ENCODE measurements at regions not wholly inside any gene's neighbourhood (a gene's known extent, or its start where the extent isn't known, plus 50 kb on each side); places are given as distances from the start of the nearest gene placed in this dataset.

GRCh38 chr7:46759711-46760480 is 822.0 kb downstream of the TNS3 start:
- no peak overlapping the region for H3K27ac ChIP-seq (ENCODE audit: low read depth in 1 of 2, low read length in 2 of 2)
- H3K4me3 ChIP-seq (ENCODE audit: low read depth in 1 of 3, low read length in 3 of 3), result no peak overlapping the region
- WGBS, result 93% methylated on average over 7 of the region's 7 CpGs
- DNase-seq (ENCODE audit: low spot score), result no peak
- H3K9ac ChIP-seq (ENCODE audit: low read depth in 1 of 2, low read length in 2 of 2), result no peak overlapping the region
- no peaks in the 10 kb centered on the region for H3K9me3 ChIP-seq (ENCODE audit: control insufficient read depth in 4 of 4, low read length in 3 of 4)
- no peaks in the 10 kb centered on the region for H3K36me3 ChIP-seq (ENCODE audit: control insufficient read depth in 4 of 4, insufficient read depth in 3 of 4, low read depth in 1 of 4, low read length in 3 of 4)
- H3K27me3 ChIP-seq (ENCODE audit: control insufficient read depth in 4 of 4, insufficient read depth in 4 of 4, low read length in 3 of 4), result no peaks in the 10 kb centered on the region
- TF ChIP-seq EGR1 (IDR thresholded peaks at IDR 0.05; ENCODE audit: low read depth in 2 of 2), result no peak
- no peak for TF ChIP-seq YY1 (IDR thresholded peaks at IDR 0.05)
- no peak for TF ChIP-seq MAX (IDR thresholded peaks at IDR 0.05)
- TF ChIP-seq JUND (IDR thresholded peaks at IDR 0.05), result no peak
- no peak for TF ChIP-seq SP1 (IDR thresholded peaks at IDR 0.05)
- TF ChIP-seq HNF4A (conservative IDR thresholded peaks at IDR 0.05), result no peak
- TF ChIP-seq GABPA (IDR thresholded peaks at IDR 0.05 in 1 of 2, conservative IDR thresholded peaks at IDR 0.05 in 1 of 2), result no peak
- no peaks in the 10 kb centered on the region for H3K4me1 ChIP-seq (ENCODE audit: control insufficient read depth in 4 of 4, insufficient read depth in 4 of 4, low read length in 3 of 4)

GRCh38 chr7:46756996-46757395 is 824.9 kb downstream of the TNS3 start:
- no peak overlapping the region for H3K27ac ChIP-seq (ENCODE audit: low read depth in 1 of 2, low read length in 2 of 2)
- no peaks in the 10 kb centered on the region for H3K4me1 ChIP-seq (ENCODE audit: control insufficient read depth in 4 of 4, insufficient read depth in 4 of 4, low read length in 3 of 4)
- H3K9me3 ChIP-seq (ENCODE audit: control insufficient read depth in 4 of 4, low read length in 3 of 4), result no peaks in the 10 kb centered on the region
- no peak overlapping the region for H3K9ac ChIP-seq (ENCODE audit: low read depth in 1 of 2, low read length in 2 of 2)
- no peak for DNase-seq (ENCODE audit: low spot score)
- no peaks in the 10 kb centered on the region for H3K36me3 ChIP-seq (ENCODE audit: control insufficient read depth in 4 of 4, insufficient read depth in 3 of 4, low read depth in 1 of 4, low read length in 3 of 4)
- H3K4me3 ChIP-seq (ENCODE audit: low read depth in 1 of 3, low read length in 3 of 3), result no peak overlapping the region
- WGBS, result 87% methylated on average over 4 of the region's 4 CpGs
- H3K27me3 ChIP-seq (ENCODE audit: control insufficient read depth in 4 of 4, insufficient read depth in 4 of 4, low read length in 3 of 4), result no peaks in the 10 kb centered on the region
- TF ChIP-seq SP1 (IDR thresholded peaks at IDR 0.05) (no peak), HNF4A (conservative IDR thresholded peaks at IDR 0.05) (no peak), MAX (IDR thresholded peaks at IDR 0.05) (no peak), ATF3 (IDR thresholded peaks at IDR 0.05) (no peak), ZBTB33 (IDR thresholded peaks at IDR 0.05) (no peak), GABPA (IDR thresholded peaks at IDR 0.05 in 1 of 2, conservative IDR thresholded peaks at IDR 0.05 in 1 of 2) (no peak), RXRA (IDR thresholded peaks at IDR 0.05) (no peak)

- Histone ChIP-seq H3K36me3 (ENCODE audit: control insufficient read depth in 4 of 4, insufficient read depth in 3 of 4, low read depth in 1 of 4, low read length in 3 of 4) (no peaks in the 10 kb centered on the region), H3K27ac (ENCODE audit: low read depth in 1 of 2, low read length in 2 of 2) (no peak overlapping the region), H3K4me1 (ENCODE audit: control insufficient read depth in 4 of 4, insufficient read depth in 4 of 4, low read length in 3 of 4) (no peaks in the 10 kb centered on the region), H3K4me3 (ENCODE audit: low read depth in 1 of 3, low read length in 3 of 3) (no peak overlapping the region), H3K9me3 (ENCODE audit: control insufficient read depth in 4 of 4, low read length in 3 of 4) (no peaks in the 10 kb centered on the region), H3K27me3 (ENCODE audit: control insufficient read depth in 4 of 4, insufficient read depth in 4 of 4, low read length in 3 of 4) (no peaks in the 10 kb centered on the region), H3K9ac (ENCODE audit: low read depth in 1 of 2, low read length in 2 of 2) (no peak overlapping the region)
- TF ChIP-seq NR2F2 (IDR thresholded peaks at IDR 0.05), result no peak
- TF ChIP-seq ATF3 (IDR thresholded peaks at IDR 0.05), result no peak
- TF ChIP-seq JUND (IDR thresholded peaks at IDR 0.05), result no peak
- no peak for TF ChIP-seq CTCF (IDR thresholded peaks at IDR 0.05; ENCODE audit: low read depth, low read length, missing input control)
- TF ChIP-seq FOXA1 (IDR thresholded peaks at IDR 0.05), result no peak
- no peak for TF ChIP-seq SP1 (IDR thresholded peaks at IDR 0.05)
- no peak for TF ChIP-seq HNF4G (IDR thresholded peaks at IDR 0.05)
- TF ChIP-seq TAF1 (conservative IDR thresholded peaks at IDR 0.05), result no peak
- no peak for TF ChIP-seq FOXA2 (IDR thresholded peaks at IDR 0.05)
- TF ChIP-seq MAX (IDR thresholded peaks at IDR 0.05), result no peak
- TF ChIP-seq EGR1 (IDR thresholded peaks at IDR 0.05; ENCODE audit: low read depth in 2 of 2), result no peak
- DNase-seq (ENCODE audit: low spot score), result no peak
- WGBS, result 86% methylated on average over 1 of the region's 1 CpG
Measured at GRCh38 chr7:46756256-46756655, 825.7 kb downstream of the TNS3 start.

All from liver (tissue), 8 donors.